B cell (primary cell): ENCODE measurements at regions not wholly inside any gene's neighbourhood (a gene's known extent, or its start where the extent isn't known, plus 50 kb on each side); places are given as distances from the start of the nearest gene placed in this dataset.

Source experiments
- ATAC-seq: fragments of 200-7000 bp; cut with Tn5 transposase; one replicate; pipeline ENCODE4 v1.10.0; 2021; ENCODE audit warnings: low read depth, mild to moderate bottlenecking, moderate number of reproducible peaks, moderate library complexity
- CTCF ChIA-PET: fragments of 350-600 bp; sonication (Branson Sonifier 250); formaldehyde crosslinking; loops from one replicate; lab custom pipeline; 2021; ENCODE audit warnings: antibody characterized with exemption, inconsistent platforms; lab: Charles Lee
- POLR2A ChIA-PET: fragments of 350-600 bp; sonication (Branson Sonifier 250); formaldehyde crosslinking; loops from one replicate; lab custom pipeline; 2021; ENCODE audit warnings: antibody characterized with exemption; lab: Charles Lee
- DNase-seq: peaks from one replicate; pipeline ENCODE4 v3.0.0; 2013
- H2AFZ ChIP-seq: 2 replicates; pipeline ENCODE4 v1.6.1; 2012; ENCODE audit warnings: mild to moderate bottlenecking, low read depth, low read length; ENCODE audit not compliant: insufficient read depth, poor library complexity, severe bottlenecking
- H3K27ac ChIP-seq, 2 donors: 1 replicate in 1 of 2; 2 replicates in 1 of 2; pipeline ENCODE4 v1.5.1; 2012 to 2013; ENCODE audit warnings: low read length in 2 of 2, mild to moderate bottlenecking in 2 of 2, moderate library complexity in 1 of 2
- H3K27me3 ChIP-seq, 4 experiments: fragments of 200-600 bp in 1 of 4; sonication (generic) in 1 of 4; replicated peaks in 1 of 4; 1 replicate in 2 of 4; 2 replicates in 2 of 4; pipeline versions ENCODE4 v1.6.1 to v1.7.0; 2013 to 2016; ENCODE audit warnings: low read length in 3 of 4, mild to moderate bottlenecking in 2 of 4, mixed read lengths in 1 of 4, moderate library complexity in 1 of 4; ENCODE audit not compliant: insufficient read depth in 4 of 4, control insufficient read depth in 3 of 4; ENCODE audit errors: control extremely low read depth in 1 of 4
- H3K36me3 ChIP-seq, 2 experiments: replicated peaks in 1 of 2; 1 replicate in 1 of 2; 2 replicates in 1 of 2; pipeline versions ENCODE4 v1.6.1 to v1.7.1; 2013; ENCODE audit warnings: low read length in 1 of 2; ENCODE audit not compliant: insufficient read depth in 2 of 2, control insufficient read depth in 1 of 2; ENCODE audit errors: control extremely low read depth in 1 of 2, extremely low read depth in 1 of 2
- H3K4me1 ChIP-seq, 2 donors: fragments of 200-600 bp in 1 of 2; sonication (generic) in 1 of 2; 1 replicate in 1 of 2; 2 replicates in 1 of 2; pipeline versions ENCODE4 v1.5.1 to v1.6.1; 2013 to 2017; ENCODE audit warnings: low read length in 2 of 2; ENCODE audit not compliant: control insufficient read depth in 2 of 2, insufficient read depth in 2 of 2
- H3K4me2 ChIP-seq: replicated peaks from 2 replicates; pipeline ENCODE3; 2012; ENCODE audit warnings: mild to moderate bottlenecking, low read depth, low read length; ENCODE audit not compliant: poor library complexity, severe bottlenecking
- H3K4me3 ChIP-seq, 5 experiments: fragments of 200-600 bp in 1 of 5; sonication (generic) in 1 of 5; 1 replicate in 3 of 5; 2 replicates in 2 of 5; pipeline versions ENCODE4 v1.5.1 to v1.7.0; 2011 to 2016; ENCODE audit warnings: low read length in 4 of 5, mild to moderate bottlenecking in 4 of 5, low read depth in 2 of 5, control low read depth in 1 of 5, moderate library complexity in 1 of 5; ENCODE audit not compliant: insufficient read depth in 1 of 5; ENCODE audit errors: control extremely low read depth in 1 of 5, extremely low read depth in 1 of 5
- H3K79me2 ChIP-seq: fragments of 200-600 bp; sonication (generic); one replicate; pipeline ENCODE4 v1.6.0; 2016; ENCODE audit warnings: low read length; ENCODE audit not compliant: control insufficient read depth, insufficient read depth
- H3K9ac ChIP-seq: fragments of 200-600 bp; sonication (generic); 2 replicates; pipeline ENCODE4 v1.6.1; 2017; ENCODE audit warnings: mild to moderate bottlenecking, low read length, moderate library complexity
- H3K9me3 ChIP-seq, 3 donors: one replicate each; pipeline versions ENCODE4 v1.6.1 to v1.7.1; 2013; ENCODE audit warnings: low read length in 2 of 3; ENCODE audit not compliant: control insufficient read depth in 2 of 3, insufficient read depth in 1 of 3; ENCODE audit errors: control extremely low read depth in 1 of 3
- H4K20me1 ChIP-seq: 2 replicates; pipeline ENCODE4 v1.6.0; 2012; ENCODE audit warnings: mild to moderate bottlenecking, low read length; ENCODE audit not compliant: insufficient read depth, control insufficient read depth, poor library complexity, severe bottlenecking
- H3K27ac Mint-ChIP-seq: one replicate; pipeline ENCODE4 v1.8.0; 2021; ENCODE audit warnings: mixed read lengths
- H3K27me3 Mint-ChIP-seq: one replicate; pipeline ENCODE4 v1.8.0; 2021; ENCODE audit warnings: mixed read lengths
- H3K4me1 Mint-ChIP-seq: one replicate; pipeline ENCODE4 v1.8.0; 2021; ENCODE audit warnings: mixed read lengths
- H3K4me3 Mint-ChIP-seq: one replicate; pipeline ENCODE4 v1.8.0; 2021; ENCODE audit warnings: mixed read lengths
- H3K9me3 Mint-ChIP-seq: one replicate; pipeline ENCODE4 v1.8.0; 2022; ENCODE audit warnings: mixed read lengths; ENCODE audit not compliant: insufficient read depth
- EZH2 ChIP-seq: IDR thresholded peaks from 2 replicates; pipeline ENCODE4 v1.6.1; 2012; ENCODE audit warnings: borderline replicate concordance, low read depth, mild to moderate bottlenecking, moderate library complexity, low read length; ENCODE audit not compliant: insufficient read depth, poor library complexity, severe bottlenecking
- WGBS: methylation state at CpG from one replicate; pipeline ENCODE4 v1.1.5; 2013; ENCODE audit warnings: missing lambda C conversion rate; ENCODE audit not compliant: insufficient coverage; 5-methylcytosine and 5-hydroxymethylcytosine counted together
- intact Hi-C: fragments of 100-400 bp; cut with micrococcal nuclease; formaldehyde crosslinking; loops from one replicate; pipeline ENCODE4 v1.10.0; 2022
- TF ChIP-seq, protein P1 (sequence below): fragments of 200-600 bp; IDR thresholded peaks from one replicate; pipeline ENCODE4 v1.8.0; 2022; ENCODE audit warnings: antibody characterized with exemption, mild to moderate bottlenecking

DNA sequence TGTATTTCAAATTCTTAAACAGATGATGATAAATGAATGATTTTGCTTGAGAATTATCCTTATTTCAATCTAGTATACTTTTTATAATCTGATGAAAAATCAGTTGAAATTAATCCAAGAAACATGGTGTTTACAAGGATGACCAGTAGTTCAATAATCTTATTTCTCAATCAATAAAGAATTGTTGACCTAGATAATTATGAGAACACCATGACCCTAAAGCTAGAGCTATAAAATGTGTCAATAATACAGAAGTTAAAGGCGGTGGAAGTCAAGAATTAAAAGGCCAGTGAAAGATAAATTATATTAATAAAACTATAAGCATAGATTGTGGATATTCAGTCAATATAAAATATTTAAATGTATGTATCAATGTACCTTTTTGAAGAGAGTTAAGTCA lies 667.4 kb upstream of the GCFC2 start:
- intact Hi-C loops, result no loop called here
- no peaks in the 10 kb centered on the region for H3K4me1 Mint-ChIP-seq
- H3K4me3 Mint-ChIP-seq, result no peak overlapping the region
- peaks cover 3% of the 10 kb centered on the region for H3K9me3 Mint-ChIP-seq
- Histone ChIP-seq H3K27ac (no peak overlapping the region), H3K4me1 (no peaks in the 10 kb centered on the region), H2AFZ (no peak overlapping the region), H3K27me3 (no peaks in the 10 kb centered on the region), H3K9ac (no peak overlapping the region), H3K9me3 (no peaks in the 10 kb centered on the region), H3K4me3 (no peak overlapping the region), H3K4me2 (no peak overlapping the region), H3K36me3 (no peaks in the 10 kb centered on the region), H4K20me1 (no peaks in the 10 kb centered on the region), H3K79me2 (no peaks in the 10 kb centered on the region)
- DNase-seq (no peak), ATAC-seq (no peak)
- no CpG with 5 or more reads among the region's 1 CpG for WGBS
- POLR2A ChIA-PET, result no interaction called here
- H3K27ac Mint-ChIP-seq, result no peak overlapping the region
- H3K27me3 Mint-ChIP-seq, result no peaks in the 10 kb centered on the region
- TF ChIP-seq, protein P1, sequence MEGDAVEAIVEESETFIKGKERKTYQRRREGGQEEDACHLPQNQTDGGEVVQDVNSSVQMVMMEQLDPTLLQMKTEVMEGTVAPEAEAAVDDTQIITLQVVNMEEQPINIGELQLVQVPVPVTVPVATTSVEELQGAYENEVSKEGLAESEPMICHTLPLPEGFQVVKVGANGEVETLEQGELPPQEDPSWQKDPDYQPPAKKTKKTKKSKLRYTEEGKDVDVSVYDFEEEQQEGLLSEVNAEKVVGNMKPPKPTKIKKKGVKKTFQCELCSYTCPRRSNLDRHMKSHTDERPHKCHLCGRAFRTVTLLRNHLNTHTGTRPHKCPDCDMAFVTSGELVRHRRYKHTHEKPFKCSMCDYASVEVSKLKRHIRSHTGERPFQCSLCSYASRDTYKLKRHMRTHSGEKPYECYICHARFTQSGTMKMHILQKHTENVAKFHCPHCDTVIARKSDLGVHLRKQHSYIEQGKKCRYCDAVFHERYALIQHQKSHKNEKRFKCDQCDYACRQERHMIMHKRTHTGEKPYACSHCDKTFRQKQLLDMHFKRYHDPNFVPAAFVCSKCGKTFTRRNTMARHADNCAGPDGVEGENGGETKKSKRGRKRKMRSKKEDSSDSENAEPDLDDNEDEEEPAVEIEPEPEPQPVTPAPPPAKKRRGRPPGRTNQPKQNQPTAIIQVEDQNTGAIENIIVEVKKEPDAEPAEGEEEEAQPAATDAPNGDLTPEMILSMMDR, result no peak
- no peak for TF ChIP-seq EZH2
- CTCF ChIA-PET, result no interaction called here

DNA sequence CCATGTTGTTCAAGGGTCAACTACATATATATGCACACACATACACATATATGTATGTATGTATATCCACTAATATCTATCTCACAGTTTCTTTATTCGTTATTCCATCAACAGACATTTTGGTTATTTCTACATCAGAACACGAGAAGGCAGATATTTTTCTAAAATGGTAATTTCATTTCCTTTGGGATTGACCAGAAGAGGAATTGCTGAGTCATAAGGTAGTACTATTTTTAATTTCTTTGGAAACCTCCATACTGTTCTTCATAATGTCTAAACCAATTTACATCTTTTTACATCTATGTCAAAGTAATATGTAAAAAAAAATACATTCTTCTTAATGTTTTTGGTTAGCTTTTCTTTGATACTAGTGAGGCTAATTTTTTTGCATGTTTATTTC lies 630.7 kb upstream of the GCFC2 start:
- H3K9me3 Mint-ChIP-seq, result peaks cover 2% of the 10 kb centered on the region
- H3K27me3 ChIP-seq, result no peaks in the 10 kb centered on the region
- H4K20me1 ChIP-seq, result no peaks in the 10 kb centered on the region
- no peaks in the 10 kb centered on the region for H3K27me3 Mint-ChIP-seq
- no peak overlapping the region for H3K27ac Mint-ChIP-seq
- no peaks in the 10 kb centered on the region for H3K79me2 ChIP-seq
- POLR2A ChIA-PET, result no interaction called here
- H3K4me2 ChIP-seq, result no peak overlapping the region
- H3K4me1 Mint-ChIP-seq, result no peaks in the 10 kb centered on the region
- no CpG with 5 or more reads among the region's 2 CpGs for WGBS
- intact Hi-C loops, result no loop called here
- CTCF ChIA-PET, result no interaction called here
- no peak overlapping the region for H3K4me3 ChIP-seq
- H3K9me3 ChIP-seq, result peaks cover 0 to 8% (median 0%) of the 10 kb centered on the region in 3 donors
- H3K4me1 ChIP-seq, result no peaks in the 10 kb centered on the region
- no peak for TF ChIP-seq EZH2
- TF ChIP-seq, protein P1, result no peak
- no peak for DNase-seq
- H2AFZ ChIP-seq, result no peak overlapping the region
- ATAC-seq, result no peak
- H3K4me3 Mint-ChIP-seq, result no peak overlapping the region
- no peak overlapping the region for H3K27ac ChIP-seq
- no peaks in the 10 kb centered on the region for H3K36me3 ChIP-seq
- no peak overlapping the region for H3K9ac ChIP-seq
